SJCRH30 (cell line): ENCODE measurements at regions not wholly inside any gene's neighbourhood (a gene's known extent, or its start where the extent isn't known, plus 50 kb on each side); places are given as distances from the start of the nearest gene placed in this dataset.

ENCODE experiments used
- DNase-seq, 2 experiments: peaks; one replicate each; pipeline ENCODE4 v3.0.0-alpha.2; 2015 to 2020
- H3K27ac ChIP-seq: fragments of 250-450 bp; sonication (Bioruptor Pico); 2 replicates; pipeline ENCODE4 v1.5.1; 2020; ENCODE audit warnings: mild to moderate bottlenecking, moderate library complexity
- H3K27me3 ChIP-seq: fragments of 250-450 bp; sonication (Bioruptor Pico); 2 replicates; pipeline ENCODE4 v1.5.1; 2020; ENCODE audit warnings: mild to moderate bottlenecking, moderate library complexity
- H3K36me3 ChIP-seq: fragments of 250-450 bp; sonication (Bioruptor Pico); 2 replicates; pipeline ENCODE4 v1.5.1; 2020; ENCODE audit warnings: mild to moderate bottlenecking, moderate library complexity
- H3K4me1 ChIP-seq: fragments of 250-450 bp; sonication (Bioruptor Pico); 2 replicates; pipeline ENCODE4 v1.5.1; 2020; ENCODE audit warnings: mild to moderate bottlenecking, moderate library complexity
- H3K4me3 ChIP-seq: fragments of 250-450 bp; sonication (Bioruptor Pico); 2 replicates; pipeline ENCODE4 v1.5.1; 2020; ENCODE audit warnings: mild to moderate bottlenecking, moderate library complexity
- H3K9me3 ChIP-seq: fragments of 250-450 bp; sonication (Bioruptor Pico); replicated peaks from 2 replicates; pipeline ENCODE4 v1.5.1; 2020; ENCODE audit warnings: mild to moderate bottlenecking, moderate library complexity

- no peak for DNase-seq
- no peak overlapping the region for H3K27ac ChIP-seq
- no peaks in the 10 kb centered on the region for H3K36me3 ChIP-seq
- no peak overlapping the region for H3K4me3 ChIP-seq
- no peaks in the 10 kb centered on the region for H3K9me3 ChIP-seq
- H3K4me1 ChIP-seq: no peaks in the 10 kb centered on the region
- no peaks in the 10 kb centered on the region for H3K27me3 ChIP-seq
Measured at GRCh38 chr2:7516484-7517063, 599.4 kb downstream of the RNF144A start.

DNA sequence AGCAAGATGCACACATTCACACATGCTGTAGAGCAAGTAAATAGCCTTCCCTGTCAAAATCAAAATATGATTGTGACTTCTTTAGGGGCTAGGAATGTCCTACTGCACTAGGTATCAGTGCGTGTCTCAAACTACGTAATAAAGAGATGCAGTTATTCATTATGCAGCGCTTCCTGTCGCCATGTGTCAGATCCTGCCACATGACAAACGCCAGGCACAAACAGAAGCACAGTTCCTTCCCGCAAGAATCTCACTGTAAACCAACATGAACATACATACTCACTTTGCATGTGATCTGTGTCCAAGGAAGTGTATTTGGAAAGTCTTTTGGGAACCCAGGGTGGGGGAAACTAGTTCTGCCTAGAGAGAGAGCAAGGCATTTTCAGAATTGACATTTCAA is 599.9 kb downstream of the RNF144A start:
- Histone ChIP-seq H3K9me3 (no peaks in the 10 kb centered on the region), H3K4me3 (no peak overlapping the region), H3K27me3 (no peaks in the 10 kb centered on the region), H3K36me3 (no peaks in the 10 kb centered on the region), H3K4me1 (no peaks in the 10 kb centered on the region), H3K27ac (no peak overlapping the region)
- no peak for DNase-seq

- Histone ChIP-seq H3K36me3 (no peaks in the 10 kb centered on the region), H3K9me3 (no peaks in the 10 kb centered on the region), H3K4me3 (no peak overlapping the region), H3K4me1 (no peaks in the 10 kb centered on the region), H3K27ac (no peak overlapping the region), H3K27me3 (no peaks in the 10 kb centered on the region)
- no peak for DNase-seq
Measured at GRCh38 chr2:7517851-7518250, 600.6 kb downstream of the RNF144A start.

- DNase-seq: no peak
- no peaks in the 10 kb centered on the region for H3K27me3 ChIP-seq
- no peaks in the 10 kb centered on the region for H3K36me3 ChIP-seq
- no peak overlapping the region for H3K4me3 ChIP-seq
- no peaks in the 10 kb centered on the region for H3K9me3 ChIP-seq
- no peak overlapping the region for H3K27ac ChIP-seq
- no peaks in the 10 kb centered on the region for H3K4me1 ChIP-seq
Measured at GRCh38 chr2:7523481-7524120, 606.4 kb downstream of the RNF144A start.

DNA sequence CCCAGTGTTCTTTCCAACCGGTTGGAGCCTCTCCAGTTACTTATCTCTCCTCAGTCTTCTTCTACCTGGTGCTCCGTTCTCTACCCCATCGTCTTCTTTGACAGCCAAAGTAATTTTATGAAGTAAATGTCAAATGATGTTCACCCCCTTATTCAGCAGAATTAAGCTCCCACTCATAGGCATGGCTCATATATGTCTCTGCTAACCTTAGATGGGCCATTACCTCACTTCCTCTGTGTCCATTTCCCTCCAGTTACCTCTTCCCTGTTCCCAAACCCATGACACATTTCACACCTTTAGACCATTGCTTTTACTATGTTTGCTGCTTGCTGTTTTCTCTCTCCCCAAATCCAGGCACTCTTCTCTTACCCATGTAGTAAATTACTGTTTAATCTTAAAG is 607.0 kb downstream of the RNF144A start:
- no peaks in the 10 kb centered on the region for H3K4me1 ChIP-seq
- no peaks in the 10 kb centered on the region for H3K36me3 ChIP-seq
- H3K4me3 ChIP-seq: no peak overlapping the region
- no peaks in the 10 kb centered on the region for H3K9me3 ChIP-seq
- H3K27me3 ChIP-seq: no peaks in the 10 kb centered on the region
- no peak for DNase-seq
- no peak overlapping the region for H3K27ac ChIP-seq

- no peak for DNase-seq
- H3K4me1 ChIP-seq: no peaks in the 10 kb centered on the region
- no peaks in the 10 kb centered on the region; the same call in 1 of the 2 replicates for H3K9me3 ChIP-seq
- no peaks in the 10 kb centered on the region for H3K36me3 ChIP-seq
- no peak overlapping the region for H3K27ac ChIP-seq
- no peaks in the 10 kb centered on the region for H3K27me3 ChIP-seq
- no peak overlapping the region for H3K4me3 ChIP-seq
Measured at GRCh38 chr2:7525746-7526145, 608.5 kb downstream of the RNF144A start.

DNA sequence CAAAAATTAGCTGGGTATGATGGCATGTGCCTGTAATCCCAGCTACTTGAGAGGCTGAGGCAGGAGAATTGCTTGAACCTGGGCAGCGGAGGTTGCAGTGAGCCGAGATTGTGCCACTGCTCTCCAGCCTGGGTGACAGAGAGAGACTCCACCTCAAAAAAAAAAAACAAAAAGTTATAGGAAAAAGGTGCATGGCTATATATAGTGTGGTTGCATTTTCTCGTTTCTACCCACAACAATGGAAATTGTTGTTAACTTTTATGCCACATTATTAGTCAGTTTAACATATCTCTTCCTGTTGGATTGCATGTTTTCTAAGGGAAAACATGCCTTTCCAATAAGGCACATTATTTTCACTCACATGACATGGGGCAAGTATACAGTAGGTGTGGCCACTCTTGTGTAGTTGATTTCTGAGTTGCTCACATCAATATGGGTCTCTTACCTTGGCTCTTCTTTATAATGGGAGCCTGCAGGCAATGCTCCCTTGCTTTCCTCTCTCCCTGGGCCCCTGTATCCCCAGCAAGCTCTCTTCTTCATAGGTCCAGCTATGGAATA is 610.0 kb downstream of the RNF144A start:
- H3K36me3 ChIP-seq: no peaks in the 10 kb centered on the region
- no peak for DNase-seq
- no peak overlapping the region for H3K4me3 ChIP-seq
- H3K27me3 ChIP-seq: no peaks in the 10 kb centered on the region
- H3K27ac ChIP-seq: no peak overlapping the region
- H3K4me1 ChIP-seq: no peaks in the 10 kb centered on the region
- H3K9me3 ChIP-seq: no peaks in the 10 kb centered on the region; the same call in 1 of the 2 replicates

GRCh38 chr2:7530001-7530400 is 612.8 kb downstream of the RNF144A start:
- no peak for DNase-seq

DNA sequence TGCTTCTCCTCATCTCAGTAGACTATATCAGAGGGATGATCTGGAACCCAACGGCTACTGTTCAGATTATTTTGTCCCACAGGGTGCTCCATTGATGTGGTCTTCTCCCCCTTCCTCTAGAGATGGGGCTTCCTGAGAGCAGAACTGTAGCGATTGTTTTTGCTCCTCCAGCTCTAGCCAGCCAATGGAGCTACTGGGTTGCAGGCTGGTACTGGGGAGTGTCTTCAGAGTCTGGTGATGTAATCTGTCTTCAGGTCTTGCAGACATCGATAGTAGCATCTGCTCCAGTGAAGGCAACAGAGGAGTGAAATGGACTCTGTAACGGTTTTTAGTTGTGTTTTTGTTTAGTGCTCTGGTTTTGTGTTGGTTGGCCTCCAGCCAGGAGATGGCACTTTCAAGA is 621.9 kb downstream of the RNF144A start:
- H3K36me3 ChIP-seq: no peaks in the 10 kb centered on the region
- peak; percentile 10 to 38 for DNase-seq
- H3K4me3 ChIP-seq: no peak overlapping the region
- H3K27ac ChIP-seq: no peak overlapping the region
- H3K4me1 ChIP-seq: peaks cover 3% of the 10 kb centered on the region; the same call in 1 of the 2 replicates
- H3K27me3 ChIP-seq: no peaks in the 10 kb centered on the region
- H3K9me3 ChIP-seq: no peaks in the 10 kb centered on the region

More at GRCh38 chr2:7530001-7530400, 612.8 kb downstream of the RNF144A start:
- Histone ChIP-seq H3K4me3 (no peak overlapping the region), H3K36me3 (no peaks in the 10 kb centered on the region), H3K9me3 (no peaks in the 10 kb centered on the region; the same call in 1 of the 2 replicates), H3K27ac (no peak overlapping the region), H3K4me1 (no peaks in the 10 kb centered on the region), H3K27me3 (no peaks in the 10 kb centered on the region)

DNA sequence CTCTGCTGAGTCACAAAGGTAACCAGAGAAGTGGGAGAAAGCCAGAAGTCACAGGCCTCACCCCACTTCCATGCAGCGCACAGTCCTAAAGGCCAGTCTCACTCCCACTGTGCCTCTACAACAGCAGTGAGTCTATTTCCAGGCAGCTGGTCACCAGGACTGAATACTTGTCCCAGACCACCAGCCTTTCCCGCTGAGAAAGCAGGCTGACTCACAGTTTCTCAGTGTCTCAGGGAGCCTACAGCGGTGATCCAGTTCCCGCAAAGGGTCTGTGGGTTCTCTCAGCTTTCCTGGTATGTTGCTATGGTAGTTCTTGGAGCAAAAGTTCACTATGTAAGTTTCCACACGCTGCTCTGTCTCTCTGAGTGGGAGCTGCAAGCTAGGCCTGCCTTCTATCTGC is 622.5 kb downstream of the RNF144A start:
- H3K27ac ChIP-seq: no peak overlapping the region
- DNase-seq: peak; percentile 56 to 71
- H3K36me3 ChIP-seq: no peaks in the 10 kb centered on the region
- no peak overlapping the region for H3K4me3 ChIP-seq
- H3K9me3 ChIP-seq: no peaks in the 10 kb centered on the region
- H3K4me1 ChIP-seq: peaks cover 3% of the 10 kb centered on the region; the same call in 1 of the 2 replicates
- no peaks in the 10 kb centered on the region for H3K27me3 ChIP-seq

DNA sequence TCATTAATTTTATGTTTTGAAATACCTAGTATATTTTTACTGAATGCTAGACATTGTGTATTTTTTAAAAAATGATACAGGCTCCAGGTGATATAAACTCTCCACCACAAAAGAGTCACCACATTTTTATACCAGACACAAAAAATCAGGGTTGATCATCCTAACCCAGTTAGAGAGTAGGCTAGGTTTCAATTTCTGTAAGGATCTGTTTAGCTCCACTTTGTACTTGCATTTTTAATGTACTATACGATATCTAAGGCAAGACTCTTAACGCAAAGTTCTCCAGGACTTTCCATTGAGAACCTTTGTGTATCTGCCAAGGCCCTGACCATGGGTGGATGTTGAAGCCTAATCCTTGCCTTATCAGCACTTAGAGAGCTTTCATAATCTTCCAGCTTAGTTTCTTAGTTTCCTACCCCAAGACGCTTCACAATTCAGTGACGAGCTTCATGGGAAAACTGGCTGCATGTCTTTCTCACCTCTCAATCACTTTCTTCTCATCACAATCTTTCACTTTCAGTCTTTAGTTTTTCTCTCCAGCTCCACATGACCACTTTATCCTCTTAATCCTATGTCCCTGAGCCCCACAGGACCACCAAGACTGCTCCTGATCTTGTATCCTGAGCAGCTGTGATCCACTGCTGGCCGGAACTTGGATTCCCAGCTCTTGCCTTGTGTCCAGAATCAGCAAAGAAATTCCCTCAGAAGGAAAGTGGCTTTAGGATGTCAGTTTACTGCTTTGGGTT is 635.8 kb downstream of the RNF144A start:
- Histone ChIP-seq H3K4me1 (peaks cover 6% of the 10 kb centered on the region), H3K4me3 (no peak overlapping the region), H3K27ac (no peak overlapping the region), H3K36me3 (no peaks in the 10 kb centered on the region), H3K9me3 (no peaks in the 10 kb centered on the region), H3K27me3 (no peaks in the 10 kb centered on the region)
- DNase-seq: peak; percentile 18 to 52

DNA sequence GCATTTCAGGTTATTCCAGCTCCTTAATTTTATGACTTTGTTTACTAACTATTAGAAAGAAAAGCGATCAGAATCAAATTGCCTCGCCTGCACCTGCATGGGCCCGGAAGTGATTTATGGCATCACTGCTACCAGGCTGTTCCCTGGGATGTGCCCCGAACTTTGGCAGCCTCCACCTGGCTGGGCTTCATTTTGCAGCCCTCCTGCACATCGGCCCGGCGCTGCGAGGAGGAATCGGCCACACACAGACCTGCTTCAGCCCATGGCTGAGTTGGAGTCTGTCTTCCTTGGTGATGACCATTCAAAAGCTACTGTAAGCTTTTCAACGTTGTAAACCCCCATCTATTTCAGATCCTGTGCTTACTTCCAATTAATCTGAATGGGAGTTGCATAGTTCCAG is 638.0 kb downstream of the RNF144A start:
- no peaks in the 10 kb centered on the region for H3K27me3 ChIP-seq
- H3K36me3 ChIP-seq: no peaks in the 10 kb centered on the region
- peaks cover 6% of the 10 kb centered on the region; the same call in 1 of the 2 replicates for H3K4me1 ChIP-seq
- no peak overlapping the region for H3K4me3 ChIP-seq
- H3K9me3 ChIP-seq: no peaks in the 10 kb centered on the region
- H3K27ac ChIP-seq: no peak overlapping the region
- no peak for DNase-seq

DNA sequence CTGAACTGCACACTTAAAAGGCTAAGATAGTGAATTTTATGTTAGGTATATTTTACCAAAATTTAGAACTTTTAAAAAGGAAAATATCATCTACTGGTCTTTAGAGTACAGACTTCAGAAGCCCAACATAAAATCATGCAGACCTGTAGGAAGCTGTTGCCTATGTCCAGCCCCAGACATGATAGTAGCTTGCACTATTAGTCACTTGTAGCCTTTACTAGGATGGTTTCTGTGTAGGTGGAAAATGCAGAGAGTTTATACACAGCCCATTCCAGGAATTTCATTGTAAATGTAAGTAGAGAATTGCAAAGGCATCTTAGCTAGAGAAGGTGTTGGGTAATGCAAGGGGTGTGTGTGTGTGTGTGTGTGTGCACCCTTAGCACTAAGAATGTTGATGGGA is 640.2 kb downstream of the RNF144A start:
- Histone ChIP-seq H3K27ac (no peak overlapping the region), H3K4me3 (no peak overlapping the region), H3K27me3 (no peaks in the 10 kb centered on the region), H3K9me3 (no peaks in the 10 kb centered on the region), H3K4me1 (peaks cover 6% of the 10 kb centered on the region; the same call in 1 of the 2 replicates), H3K36me3 (no peaks in the 10 kb centered on the region)
- no peak for DNase-seq

DNA sequence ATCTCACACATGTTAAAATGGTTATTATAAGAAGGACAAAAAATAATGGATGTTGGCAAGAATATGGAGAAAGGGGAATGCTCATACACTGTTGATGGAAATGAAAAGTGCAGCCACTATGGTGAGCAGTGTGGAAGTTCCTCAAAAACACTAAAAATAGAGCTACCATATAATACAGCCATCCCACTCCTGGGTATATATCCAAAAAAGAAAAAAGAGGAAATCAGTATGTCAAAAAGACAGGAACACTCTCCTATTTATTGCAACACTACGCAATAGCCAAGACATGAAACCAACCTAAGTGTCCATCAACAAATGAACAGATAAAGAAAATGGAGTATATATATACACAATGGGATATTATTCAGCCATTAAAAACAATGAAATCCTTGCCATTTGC is 642.6 kb downstream of the RNF144A start:
- H3K27ac ChIP-seq: no peak overlapping the region
- no peaks in the 10 kb centered on the region for H3K9me3 ChIP-seq
- no peaks in the 10 kb centered on the region for H3K4me1 ChIP-seq
- no peaks in the 10 kb centered on the region for H3K36me3 ChIP-seq
- H3K27me3 ChIP-seq: no peaks in the 10 kb centered on the region
- H3K4me3 ChIP-seq: no peak overlapping the region
- no peak for DNase-seq

- H3K36me3 ChIP-seq: no peaks in the 10 kb centered on the region
- no peak for DNase-seq
- H3K4me3 ChIP-seq: no peak overlapping the region
- peaks cover 4% of the 10 kb centered on the region; the same call in 1 of the 2 replicates for H3K27me3 ChIP-seq
- no peak overlapping the region for H3K27ac ChIP-seq
- no peaks in the 10 kb centered on the region for H3K4me1 ChIP-seq
- H3K9me3 ChIP-seq: no peaks in the 10 kb centered on the region
Measured at GRCh38 chr2:7566382-7566881, 649.2 kb downstream of the RNF144A start.
